ENCODE measurements at regions not wholly inside any gene's neighbourhood (a gene's known extent, or its start where the extent isn't known, plus 50 kb on each side); places are given as distances from the start of the nearest gene placed in this dataset.

- TF ChIP-seq POLR2A (IDR thresholded peaks at IDR 0.05; ENCODE audit: low read depth, low read length): no peak
- DNase-seq (ENCODE audit: insufficient read length, low spot score) (no peak), FAIRE-seq (no peak)
Observed at GRCh38 chr21:22925032-22925431, 1926.8 kb downstream of the NCAM2 start.

DNA sequence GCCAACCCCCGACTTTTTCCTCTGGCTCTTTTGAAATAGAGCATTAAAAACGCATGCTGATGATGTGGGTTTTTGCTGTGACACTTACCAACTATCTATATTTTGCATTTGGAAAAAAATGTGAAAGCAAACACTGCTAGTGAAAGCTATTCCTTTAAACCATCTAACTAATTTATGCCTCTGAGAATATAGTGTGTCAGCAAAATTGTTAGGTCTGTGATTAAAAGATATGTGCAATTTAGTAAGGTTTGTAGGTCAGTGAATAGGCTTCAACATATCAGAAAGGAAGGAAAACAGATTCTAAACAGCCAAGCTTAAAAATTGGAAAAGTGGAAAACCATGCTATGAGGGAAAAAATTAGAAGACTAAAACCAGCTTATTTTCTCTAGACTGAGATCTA lies 1929.3 kb downstream of the NCAM2 start:
- DNase-seq (ENCODE audit: insufficient read length, low spot score) (no peak), FAIRE-seq (no peak)
- TF ChIP-seq POLR2A (IDR thresholded peaks at IDR 0.05; ENCODE audit: low read depth, low read length): no peak

DNA sequence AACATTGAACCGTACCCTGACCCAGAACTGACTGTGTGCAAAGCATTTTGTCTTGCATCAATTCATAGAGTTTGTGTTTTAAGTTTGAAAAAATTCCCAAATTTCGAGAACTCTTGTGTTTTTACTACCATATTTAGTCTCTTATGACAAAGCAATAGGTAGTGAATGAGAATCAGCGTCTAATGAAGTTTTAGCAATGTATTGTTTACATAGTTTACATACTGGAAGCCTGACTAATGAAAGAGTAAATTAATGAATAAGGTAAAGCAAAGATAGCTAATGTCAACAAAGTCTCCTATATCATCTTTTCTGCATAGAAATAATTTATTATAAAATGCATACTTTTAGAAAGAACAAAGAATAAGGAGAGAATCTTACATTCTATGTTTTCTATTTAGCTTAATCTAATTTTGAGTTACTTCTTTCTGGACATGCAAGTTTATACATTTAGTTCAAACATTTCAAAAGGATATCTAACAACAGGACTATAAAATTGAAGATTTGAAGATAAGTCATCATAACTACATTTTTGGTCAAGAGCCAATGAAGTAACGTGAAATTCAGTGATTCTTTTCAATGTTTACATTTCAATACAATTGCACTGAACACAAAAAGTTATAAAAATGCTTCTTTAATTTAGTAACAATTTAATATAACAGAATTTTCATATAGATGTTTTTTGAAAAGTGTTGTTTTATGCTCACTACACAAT lies 1943.7 kb downstream of the NCAM2 start:
- FAIRE-seq (no peak), DNase-seq (ENCODE audit: insufficient read length, low spot score) (no peak)
- TF ChIP-seq POLR2A (IDR thresholded peaks at IDR 0.05; ENCODE audit: low read depth, low read length): no peak

DNA sequence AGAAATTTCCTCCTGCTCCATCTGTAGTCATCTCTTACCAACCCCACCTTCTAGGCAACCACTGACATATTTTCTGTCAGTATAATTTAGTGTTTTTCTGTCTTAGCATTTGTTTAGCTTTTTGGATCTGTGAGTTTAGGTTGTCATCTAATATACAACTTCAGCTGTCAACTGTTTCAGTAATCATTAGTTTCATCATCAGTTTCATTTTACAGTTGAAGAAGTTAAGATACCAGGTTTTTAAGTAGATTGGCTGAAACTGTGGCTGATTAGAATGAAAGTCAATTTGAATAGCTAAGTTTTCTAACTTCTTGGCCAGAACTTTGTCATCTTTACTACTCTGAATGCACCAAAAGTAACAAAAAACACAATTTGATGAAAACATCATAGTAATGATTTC lies 1957.3 kb downstream of the NCAM2 start:
- TF ChIP-seq POLR2A (IDR thresholded peaks at IDR 0.05; ENCODE audit: low read depth, low read length): no peak
- FAIRE-seq: no peak
- no peak for DNase-seq (ENCODE audit: insufficient read length, low spot score)

DNA sequence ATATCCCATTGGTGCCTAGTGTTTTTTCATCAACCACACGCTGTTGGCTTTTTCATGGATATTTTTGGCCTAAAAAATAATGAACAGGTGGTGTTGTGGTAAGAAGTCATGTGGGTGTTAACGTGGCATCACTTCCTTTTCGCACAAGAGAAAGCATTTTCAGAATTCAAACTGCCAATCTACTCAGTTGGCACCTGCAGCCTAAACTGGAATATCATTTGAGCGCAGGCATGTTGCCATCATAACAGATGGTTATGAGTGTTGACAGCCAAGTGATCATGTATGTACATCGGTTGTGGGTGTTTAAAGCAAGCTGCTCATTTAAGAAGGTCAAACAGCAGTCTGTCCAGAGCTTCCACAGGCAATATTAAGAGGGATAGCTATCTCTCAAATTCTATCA lies 1963.0 kb downstream of the NCAM2 start:
- no peak for FAIRE-seq
- DNase-seq (ENCODE audit: insufficient read length, low spot score): no peak
- TF ChIP-seq POLR2A (IDR thresholded peaks at IDR 0.05; ENCODE audit: low read depth, low read length): no peak

GRCh38 chr21:22965455-22966135 lies 1967.4 kb downstream of the NCAM2 start:
- FAIRE-seq (no peak), DNase-seq (ENCODE audit: insufficient read length, low spot score) (no peak)
- no peak for TF ChIP-seq POLR2A (IDR thresholded peaks at IDR 0.05; ENCODE audit: low read depth, low read length)

- no peak for TF ChIP-seq POLR2A (IDR thresholded peaks at IDR 0.05; ENCODE audit: low read depth, low read length)
- DNase-seq (ENCODE audit: insufficient read length, low spot score) (no peak), FAIRE-seq (no peak)
Observed at GRCh38 chr21:22981819-22982218, 1983.6 kb downstream of the NCAM2 start.

DNA sequence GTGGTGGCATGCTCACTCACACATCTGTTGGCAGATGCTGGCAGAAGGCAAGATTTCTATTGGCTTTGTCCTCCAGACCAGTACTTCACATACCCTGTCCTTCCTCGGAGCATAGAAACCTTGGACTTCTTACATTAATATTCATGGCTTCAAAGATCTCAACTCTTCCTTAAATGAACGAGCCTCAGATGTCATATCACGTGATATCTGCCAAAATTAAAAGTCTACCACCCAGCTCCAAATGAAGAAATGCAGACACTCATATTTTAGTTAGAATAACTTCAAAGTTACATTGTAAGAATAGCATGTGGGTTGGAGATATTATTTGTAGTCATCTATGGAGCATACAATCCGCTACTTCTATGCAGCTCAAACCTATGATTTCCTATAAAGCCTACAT lies 1994.9 kb downstream of the NCAM2 start:
- FAIRE-seq (no peak), DNase-seq (ENCODE audit: insufficient read length, low spot score) (no peak)
- no peak for TF ChIP-seq POLR2A (IDR thresholded peaks at IDR 0.05; ENCODE audit: low read depth, low read length)

GRCh38 chr21:22993822-22994574 lies 1995.8 kb downstream of the NCAM2 start:
- no peak for DNase-seq (ENCODE audit: insufficient read length, low spot score)
- FAIRE-seq: no peak
- no peak for TF ChIP-seq POLR2A (IDR thresholded peaks at IDR 0.05; ENCODE audit: low read depth, low read length)

DNA sequence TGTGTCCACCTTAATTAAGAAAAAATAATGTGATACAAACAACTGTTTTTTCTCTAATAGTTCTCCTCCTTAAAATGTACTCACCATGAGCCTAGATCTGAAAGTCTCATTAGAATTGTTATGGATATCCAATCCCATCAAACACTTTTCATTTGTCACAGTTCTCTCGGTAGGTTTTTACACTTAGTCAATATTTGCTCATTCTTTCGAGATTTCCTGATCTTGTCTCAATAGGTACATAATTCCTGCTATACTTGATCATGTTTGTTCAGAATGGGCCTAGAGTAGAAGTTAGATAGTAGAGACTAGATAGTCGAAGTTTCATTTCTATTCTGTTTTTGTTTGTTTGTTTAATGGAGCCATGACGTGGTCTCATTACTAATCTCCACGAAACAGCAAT lies 2005.7 kb downstream of the NCAM2 start:
- DNase-seq (ENCODE audit: insufficient read length, low spot score): no peak
- TF ChIP-seq POLR2A (IDR thresholded peaks at IDR 0.05; ENCODE audit: low read depth, low read length): no peak
- no peak for FAIRE-seq

GRCh38 chr21:23008601-23009202 lies 2010.5 kb downstream of the NCAM2 start:
- DNase-seq (ENCODE audit: insufficient read length, low spot score) (no peak), FAIRE-seq (no peak)
- no peak for TF ChIP-seq POLR2A (IDR thresholded peaks at IDR 0.05; ENCODE audit: low read depth, low read length)

DNA sequence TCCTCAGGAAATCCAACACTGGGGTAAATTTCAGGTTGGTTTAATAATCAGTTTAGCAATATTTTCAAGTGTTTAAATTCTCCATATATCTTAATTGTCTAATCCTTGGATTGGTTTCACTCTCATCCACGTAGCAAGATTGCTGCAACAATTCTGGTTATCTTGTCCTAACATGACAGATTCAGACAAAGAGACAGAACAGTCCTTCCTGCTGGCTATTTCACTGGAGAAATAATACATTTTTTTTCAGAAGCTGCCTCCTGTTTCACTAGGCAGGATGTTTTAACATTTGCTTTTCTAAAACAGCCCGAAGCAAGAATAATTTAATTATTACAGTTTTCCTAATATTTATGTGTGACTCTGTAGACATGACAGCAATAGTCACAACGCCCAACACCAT lies 2011.2 kb downstream of the NCAM2 start:
- DNase-seq (ENCODE audit: insufficient read length, low spot score) (no peak), FAIRE-seq (no peak)
- TF ChIP-seq POLR2A (IDR thresholded peaks at IDR 0.05; ENCODE audit: low read depth, low read length): no peak

DNA sequence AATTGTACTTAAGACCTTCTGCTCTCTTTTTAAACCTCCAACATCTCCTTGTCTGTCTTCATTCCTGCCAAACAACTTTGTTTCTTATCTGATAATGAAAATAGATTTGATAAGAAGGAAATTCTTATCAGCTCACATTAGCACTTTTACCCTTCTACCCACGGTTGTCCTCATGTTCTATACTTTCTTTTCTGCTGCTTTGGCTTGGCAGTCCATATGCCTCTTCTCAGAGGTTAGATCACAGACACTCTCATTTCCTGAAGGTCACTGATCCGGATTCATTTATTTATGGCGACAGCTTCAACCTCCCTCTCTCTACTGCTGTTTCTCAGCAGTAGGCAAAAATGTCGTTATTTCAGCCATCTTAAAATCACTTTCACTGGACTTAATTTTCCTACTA lies 2015.8 kb downstream of the NCAM2 start:
- DNase-seq (ENCODE audit: insufficient read length, low spot score) (no peak), FAIRE-seq (no peak)
- no peak for TF ChIP-seq POLR2A (IDR thresholded peaks at IDR 0.05; ENCODE audit: low read depth, low read length)

- FAIRE-seq (peak; percentile 48), DNase-seq (ENCODE audit: insufficient read length, low spot score) (no peak)
- TF ChIP-seq POLR2A (IDR thresholded peaks at IDR 0.05; ENCODE audit: low read depth, low read length): no peak
Observed at GRCh38 chr21:23016617-23017016, 2018.4 kb downstream of the NCAM2 start.

All from H54 (cell line).